ENCODE measurements at regions not wholly inside any gene's neighbourhood (a gene's known extent, or its start where the extent isn't known, plus 50 kb on each side); places are given as distances from the start of the nearest gene placed in this dataset.

- H3K27me3 Mint-ChIP-seq: peaks cover 0 to 6% of the 10 kb centered on the region in 2 donors
- no peaks in the 10 kb centered on the region for H3K4me1 Mint-ChIP-seq
- no peak overlapping the region for H3K4me3 Mint-ChIP-seq
- no peaks in the 10 kb centered on the region for H3K9me3 Mint-ChIP-seq
- H3K36me3 Mint-ChIP-seq: no peaks in the 10 kb centered on the region
- no peak overlapping the region for H3K27ac Mint-ChIP-seq
- no peak for DNase-seq
- no peak for ATAC-seq (replicated peaks)
Observed at GRCh38 chr2:204331180-204331579, 214.1 kb upstream of the PARD3B start.

DNA sequence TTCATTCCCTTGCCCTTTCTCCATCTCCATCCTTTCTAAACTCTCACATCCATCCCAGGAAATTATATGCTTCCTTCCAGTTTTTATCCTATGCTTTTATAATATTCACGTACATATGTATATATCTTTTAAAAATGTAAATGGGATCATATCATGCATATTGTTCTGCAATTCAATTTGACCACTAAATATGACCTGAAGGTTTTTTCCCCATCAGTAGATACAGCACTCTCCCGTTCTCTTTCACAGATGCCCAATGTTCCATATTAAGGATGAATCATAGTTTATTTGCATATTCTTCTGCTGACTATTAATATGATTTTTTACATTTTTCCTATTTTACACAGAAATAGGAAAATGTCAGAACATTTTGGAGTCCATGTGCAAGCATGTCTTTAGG lies 213.3 kb upstream of the PARD3B start:
- no peaks in the 10 kb centered on the region for H3K36me3 Mint-ChIP-seq
- peaks cover 0 to 11% of the 10 kb centered on the region in 2 donors for H3K27me3 Mint-ChIP-seq
- H3K4me3 Mint-ChIP-seq: no peak overlapping the region
- ATAC-seq (replicated peaks): no peak
- H3K9me3 Mint-ChIP-seq: no peaks in the 10 kb centered on the region
- DNase-seq: no peak
- H3K27ac Mint-ChIP-seq: no peak overlapping the region
- no peaks in the 10 kb centered on the region for H3K4me1 Mint-ChIP-seq

- ATAC-seq (replicated peaks) (no peak), DNase-seq (no peak)
- no peaks in the 10 kb centered on the region for H3K36me3 Mint-ChIP-seq
- peaks cover 3 to 18% of the 10 kb centered on the region in 2 donors for H3K27me3 Mint-ChIP-seq
- H3K27ac Mint-ChIP-seq: no peak overlapping the region
- H3K4me3 Mint-ChIP-seq: no peak overlapping the region
- no peaks in the 10 kb centered on the region for H3K9me3 Mint-ChIP-seq
- no peaks in the 10 kb centered on the region for H3K4me1 Mint-ChIP-seq
Observed at GRCh38 chr2:204332706-204333105, 212.6 kb upstream of the PARD3B start.

GRCh38 chr2:204333861-204334260 lies 211.4 kb upstream of the PARD3B start:
- Mint-ChIP-seq H3K4me3 (no peak overlapping the region), H3K36me3 (no peaks in the 10 kb centered on the region), H3K9me3 (no peaks in the 10 kb centered on the region), H3K27me3 (peaks cover 4 to 29% of the 10 kb centered on the region in 2 donors), H3K27ac (no peak overlapping the region), H3K4me1 (no peaks in the 10 kb centered on the region)
- ATAC-seq (replicated peaks) (no peak), DNase-seq (no peak)

DNA sequence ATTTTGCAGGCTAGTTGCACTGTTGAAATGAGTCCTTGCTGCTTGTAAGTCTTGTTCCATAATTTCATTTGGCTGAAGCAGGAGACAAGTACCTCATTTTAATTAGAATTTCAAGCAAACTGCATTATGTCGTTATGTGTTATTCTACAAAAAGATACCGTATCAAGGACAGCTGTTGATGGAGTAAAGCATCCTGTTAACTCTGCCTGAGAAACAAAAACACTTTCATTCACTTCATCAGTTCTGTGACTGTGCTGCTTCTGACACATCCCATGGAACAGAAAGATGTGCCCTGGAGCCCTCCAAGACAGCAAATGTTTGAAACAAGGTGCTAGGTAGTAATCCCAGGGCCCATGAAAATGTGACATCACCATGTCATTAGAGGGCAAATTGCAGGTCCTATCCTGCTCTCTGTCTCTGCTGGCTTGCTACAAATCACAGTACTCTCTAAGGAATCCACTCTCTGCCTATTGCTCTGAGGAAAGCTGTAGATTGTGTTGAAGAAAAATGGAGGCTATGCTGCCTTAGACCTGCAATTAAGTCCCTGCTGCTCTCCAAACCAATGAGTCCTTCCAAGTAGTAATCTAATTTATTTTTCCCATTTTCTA lies 209.7 kb upstream of the PARD3B start:
- ATAC-seq (replicated peaks): no peak
- no peak for DNase-seq
- H3K27me3 Mint-ChIP-seq: peaks cover 4 to 36% of the 10 kb centered on the region in 2 donors
- H3K36me3 Mint-ChIP-seq: no peaks in the 10 kb centered on the region
- no peaks in the 10 kb centered on the region for H3K4me1 Mint-ChIP-seq
- no peak overlapping the region for H3K27ac Mint-ChIP-seq
- H3K4me3 Mint-ChIP-seq: no peak overlapping the region
- H3K9me3 Mint-ChIP-seq: peaks cover 0 to 1% of the 10 kb centered on the region in 2 donors

GRCh38 chr2:204336153-204336744 lies 209.0 kb upstream of the PARD3B start:
- ATAC-seq (replicated peaks) (no peak), DNase-seq (no peak)
- Mint-ChIP-seq H3K9me3 (peaks cover 0 to 1% of the 10 kb centered on the region in 2 donors), H3K4me3 (no peak overlapping the region), H3K27ac (no peak overlapping the region), H3K27me3 (peaks cover 4 to 36% of the 10 kb centered on the region in 2 donors), H3K4me1 (no peaks in the 10 kb centered on the region), H3K36me3 (no peaks in the 10 kb centered on the region)

DNA sequence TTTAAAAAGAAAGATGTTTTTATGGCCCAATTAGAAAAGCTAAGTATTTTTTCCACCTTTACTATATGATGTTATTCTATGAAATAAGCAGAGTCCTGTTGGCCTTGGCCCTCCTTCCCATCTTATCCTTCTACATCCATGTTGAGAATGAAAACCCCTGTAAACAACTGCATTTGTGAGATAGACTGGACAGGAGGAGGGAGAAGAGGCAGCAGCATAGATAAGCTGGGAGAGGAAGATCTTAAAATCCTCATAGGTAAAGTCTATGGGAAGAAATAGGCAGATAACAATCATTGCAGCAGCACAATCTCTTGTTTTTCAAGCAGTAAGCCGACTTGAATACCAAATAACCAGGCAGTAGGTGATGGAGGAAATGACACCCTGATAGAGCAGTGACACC lies 207.6 kb upstream of the PARD3B start:
- Mint-ChIP-seq H3K36me3 (no peaks in the 10 kb centered on the region), H3K4me1 (no peaks in the 10 kb centered on the region), H3K27me3 (peaks cover 4 to 36% of the 10 kb centered on the region in 2 donors), H3K4me3 (no peak overlapping the region), H3K9me3 (peaks cover 0 to 1% of the 10 kb centered on the region in 2 donors), H3K27ac (no peak overlapping the region)
- ATAC-seq (replicated peaks) (no peak), DNase-seq (no peak)

GRCh38 chr2:204339212-204339715 lies 206.0 kb upstream of the PARD3B start:
- Mint-ChIP-seq H3K27me3 (peaks cover 4 to 36% of the 10 kb centered on the region in 2 donors), H3K27ac (no peak overlapping the region), H3K4me1 (no peaks in the 10 kb centered on the region), H3K36me3 (no peaks in the 10 kb centered on the region), H3K4me3 (no peak overlapping the region), H3K9me3 (peaks cover 0 to 1% of the 10 kb centered on the region in 2 donors)
- DNase-seq (no peak), ATAC-seq (replicated peaks) (no peak)

- Mint-ChIP-seq H3K27me3 (peaks cover 4 to 36% of the 10 kb centered on the region in 2 donors), H3K27ac (no peak overlapping the region), H3K4me3 (no peak overlapping the region), H3K4me1 (no peaks in the 10 kb centered on the region), H3K9me3 (peaks cover 0 to 1% of the 10 kb centered on the region in 2 donors), H3K36me3 (no peaks in the 10 kb centered on the region)
- ATAC-seq (replicated peaks) (no peak), DNase-seq (no peak)
Observed at GRCh38 chr2:204340511-204340910, 204.8 kb upstream of the PARD3B start.

GRCh38 chr2:204341887-204342276 lies 203.4 kb upstream of the PARD3B start:
- H3K4me3 Mint-ChIP-seq: no peak overlapping the region
- H3K4me1 Mint-ChIP-seq: no peaks in the 10 kb centered on the region
- H3K27me3 Mint-ChIP-seq: peaks cover 4 to 26% of the 10 kb centered on the region in 2 donors
- no peaks in the 10 kb centered on the region for H3K36me3 Mint-ChIP-seq
- no peak overlapping the region for H3K27ac Mint-ChIP-seq
- H3K9me3 Mint-ChIP-seq: peaks cover 0 to 1% of the 10 kb centered on the region in 2 donors
- DNase-seq (no peak), ATAC-seq (replicated peaks) (no peak)

DNA sequence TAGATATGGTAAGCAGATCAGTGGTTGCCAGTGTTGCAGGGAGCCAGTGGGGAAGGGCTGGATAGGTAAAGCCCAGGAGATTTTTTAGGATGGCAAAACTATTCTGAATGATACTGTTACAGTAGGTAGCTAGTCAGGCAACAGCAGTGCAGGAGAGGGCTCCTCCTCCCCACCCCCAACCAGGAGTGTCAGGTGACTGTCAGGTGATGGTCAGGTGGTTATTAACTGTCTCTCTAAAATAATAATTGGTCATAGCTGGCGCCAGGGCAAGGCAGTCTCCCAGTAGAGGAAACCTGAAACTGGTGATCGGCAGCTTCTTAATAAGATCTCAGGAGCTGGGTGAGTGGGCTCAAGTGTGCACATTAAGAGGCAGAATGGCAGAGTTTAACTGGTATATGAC lies 201.6 kb upstream of the PARD3B start:
- Mint-ChIP-seq H3K9me3 (peaks cover 0 to 1% of the 10 kb centered on the region in 2 donors), H3K4me1 (no peaks in the 10 kb centered on the region), H3K27me3 (peaks cover 0 to 9% of the 10 kb centered on the region in 2 donors), H3K4me3 (no peak overlapping the region), H3K36me3 (no peaks in the 10 kb centered on the region), H3K27ac (no peak overlapping the region)
- ATAC-seq (replicated peaks): no peak
- no peak for DNase-seq

- Mint-ChIP-seq H3K27ac (no peak overlapping the region), H3K4me3 (no peak overlapping the region)
Observed at GRCh38 chr2:204344119-204344518, 201.2 kb upstream of the PARD3B start.

GRCh38 chr2:204346906-204347305 lies 198.4 kb upstream of the PARD3B start:
- no peaks in the 10 kb centered on the region for H3K9me3 Mint-ChIP-seq
- DNase-seq (no peak), ATAC-seq (replicated peaks) (no peak)
- H3K27me3 Mint-ChIP-seq: no peaks in the 10 kb centered on the region
- no peak overlapping the region for H3K4me3 Mint-ChIP-seq
- H3K27ac Mint-ChIP-seq: no peak overlapping the region
- no peaks in the 10 kb centered on the region for H3K36me3 Mint-ChIP-seq
- no peaks in the 10 kb centered on the region for H3K4me1 Mint-ChIP-seq

More at GRCh38 chr2:204344119-204344518, 201.2 kb upstream of the PARD3B start:
- ATAC-seq (replicated peaks) (no peak), DNase-seq (no peak)
- Mint-ChIP-seq H3K27me3 (peaks cover 0 to 8% of the 10 kb centered on the region in 2 donors), H3K4me1 (no peaks in the 10 kb centered on the region), H3K36me3 (no peaks in the 10 kb centered on the region), H3K9me3 (peaks cover 0 to 1% of the 10 kb centered on the region in 2 donors)

DNA sequence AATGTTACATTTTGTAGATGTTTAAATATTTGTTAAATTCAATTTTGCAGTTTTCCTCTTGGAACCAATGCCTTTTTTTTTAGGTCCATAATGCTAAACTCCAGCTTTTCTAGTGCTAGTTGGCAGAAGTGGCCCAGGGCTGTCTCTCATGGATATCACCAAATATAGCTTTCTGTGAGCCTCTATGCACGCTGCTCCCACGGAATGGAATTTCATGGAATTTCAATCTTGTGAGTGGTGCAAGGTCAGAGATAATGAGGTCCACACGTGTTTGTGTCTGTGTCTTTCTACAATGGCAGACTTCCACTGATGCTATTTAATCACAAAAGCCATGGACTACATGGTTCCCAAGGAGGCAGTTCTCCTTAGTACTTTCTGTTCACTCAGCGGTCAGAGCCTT lies 191.5 kb upstream of the PARD3B start:
- peaks cover 3 to 6% of the 10 kb centered on the region in 2 donors for H3K27me3 Mint-ChIP-seq
- no peaks in the 10 kb centered on the region for H3K36me3 Mint-ChIP-seq
- DNase-seq: no peak
- no peaks in the 10 kb centered on the region for H3K9me3 Mint-ChIP-seq
- no peak overlapping the region for H3K4me3 Mint-ChIP-seq
- H3K27ac Mint-ChIP-seq: no peak overlapping the region
- no peaks in the 10 kb centered on the region for H3K4me1 Mint-ChIP-seq
- no peak for ATAC-seq (replicated peaks)

- Mint-ChIP-seq H3K4me1 (no peaks in the 10 kb centered on the region), H3K27ac (no peak overlapping the region)
Observed at GRCh38 chr2:204354442-204354856, 190.8 kb upstream of the PARD3B start.

More at GRCh38 chr2:204354442-204354856, 190.8 kb upstream of the PARD3B start:
- H3K4me3 Mint-ChIP-seq: no peak overlapping the region
- no peaks in the 10 kb centered on the region for H3K36me3 Mint-ChIP-seq
- peaks cover 3 to 6% of the 10 kb centered on the region in 2 donors for H3K27me3 Mint-ChIP-seq
- no peak for DNase-seq
- H3K9me3 Mint-ChIP-seq: no peaks in the 10 kb centered on the region
- ATAC-seq (replicated peaks): no peak

Measured in stimulated activated naive B cell treated with anti-CD40 and anti-IgM and Interleukin-4, amounts not matched to agents 10 μg/mL and 1 μg/mL and 100 μg/mL, for 72 hours (primary cell).